ENCODE measurements at regions not wholly inside any gene's neighbourhood (a gene's known extent, or its start where the extent isn't known, plus 50 kb on each side); places are given as distances from the start of the nearest gene placed in this dataset.
"Not testable (repeated sequence)": the region's sequence is repeated elsewhere in the genome, so short reads cannot be mapped to it uniquely, and the experiment has no call there.

DNA sequence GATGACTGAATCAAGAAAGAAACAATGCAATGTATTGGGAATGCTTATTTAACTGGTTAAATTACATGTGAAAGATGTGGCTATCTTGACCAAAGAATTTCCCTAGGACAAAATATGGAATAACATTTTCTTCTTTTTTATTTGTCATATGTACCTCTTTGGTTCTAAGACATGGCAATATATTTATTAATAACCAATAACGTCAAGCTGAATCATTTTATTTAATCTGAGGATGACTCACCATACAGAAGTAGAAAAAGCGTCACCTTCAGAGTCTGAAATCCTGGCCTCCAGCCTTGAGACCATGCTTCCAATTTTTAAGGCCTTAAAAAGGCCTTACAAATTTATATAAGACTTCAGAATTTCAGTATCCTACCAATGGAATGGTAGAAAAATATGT is 1464.9 kb downstream of the SUCLG1 start:
- no peak overlapping the region for H3K4me3 ChIP-seq (ENCODE audit: low read depth, low read length)
- DNase-seq (ENCODE audit: low read depth) = no peak
- TF ChIP-seq, protein P1, sequence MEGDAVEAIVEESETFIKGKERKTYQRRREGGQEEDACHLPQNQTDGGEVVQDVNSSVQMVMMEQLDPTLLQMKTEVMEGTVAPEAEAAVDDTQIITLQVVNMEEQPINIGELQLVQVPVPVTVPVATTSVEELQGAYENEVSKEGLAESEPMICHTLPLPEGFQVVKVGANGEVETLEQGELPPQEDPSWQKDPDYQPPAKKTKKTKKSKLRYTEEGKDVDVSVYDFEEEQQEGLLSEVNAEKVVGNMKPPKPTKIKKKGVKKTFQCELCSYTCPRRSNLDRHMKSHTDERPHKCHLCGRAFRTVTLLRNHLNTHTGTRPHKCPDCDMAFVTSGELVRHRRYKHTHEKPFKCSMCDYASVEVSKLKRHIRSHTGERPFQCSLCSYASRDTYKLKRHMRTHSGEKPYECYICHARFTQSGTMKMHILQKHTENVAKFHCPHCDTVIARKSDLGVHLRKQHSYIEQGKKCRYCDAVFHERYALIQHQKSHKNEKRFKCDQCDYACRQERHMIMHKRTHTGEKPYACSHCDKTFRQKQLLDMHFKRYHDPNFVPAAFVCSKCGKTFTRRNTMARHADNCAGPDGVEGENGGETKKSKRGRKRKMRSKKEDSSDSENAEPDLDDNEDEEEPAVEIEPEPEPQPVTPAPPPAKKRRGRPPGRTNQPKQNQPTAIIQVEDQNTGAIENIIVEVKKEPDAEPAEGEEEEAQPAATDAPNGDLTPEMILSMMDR (IDR thresholded peaks at IDR 0.05; ENCODE audit: low read depth, low read length, missing control alignments) = no peak

DNA sequence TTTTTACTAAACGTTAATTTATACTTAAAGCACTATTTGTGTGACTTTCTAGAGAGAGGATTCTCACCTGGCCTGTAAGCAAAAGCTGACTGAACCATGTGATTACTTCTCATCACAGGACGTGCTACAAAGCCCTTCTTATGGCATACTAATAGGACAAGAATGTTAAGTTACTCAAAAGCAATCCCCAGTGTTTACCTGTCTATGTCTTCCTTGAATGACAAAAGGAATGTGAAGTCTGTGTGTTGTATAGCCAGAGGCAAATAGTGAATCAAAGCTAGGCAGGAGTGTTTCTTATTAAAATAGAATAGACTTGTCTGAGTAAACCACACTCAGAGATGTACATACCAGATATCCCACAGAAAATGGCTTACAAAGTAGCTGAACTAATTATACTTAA is 1465.5 kb downstream of the SUCLG1 start:
- TF ChIP-seq, protein P1 (IDR thresholded peaks at IDR 0.05; ENCODE audit: low read depth, low read length, missing control alignments) = no peak
- no peak for DNase-seq (ENCODE audit: low read depth)
- no peak overlapping the region for H3K4me3 ChIP-seq (ENCODE audit: low read depth, low read length)

DNA sequence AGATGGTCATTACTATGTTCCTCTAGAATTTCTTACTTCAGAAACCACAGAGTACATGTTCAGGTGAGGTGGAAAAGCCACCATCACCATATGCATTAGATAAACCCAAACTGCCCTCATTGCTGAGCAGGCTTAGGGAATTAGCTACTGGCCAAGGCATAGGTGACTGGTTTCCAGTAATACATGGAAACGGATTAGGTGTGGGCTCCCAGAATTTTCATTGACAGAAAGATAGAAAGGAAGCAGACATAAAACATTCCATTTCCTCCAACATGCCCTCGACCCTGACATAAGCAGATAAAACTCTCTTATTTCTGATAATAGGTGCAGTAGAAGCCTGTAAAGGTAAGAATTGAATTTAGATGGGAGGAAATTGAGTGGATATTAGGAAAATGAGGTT is 1466.1 kb downstream of the SUCLG1 start:
- TF ChIP-seq, protein P1 (IDR thresholded peaks at IDR 0.05; ENCODE audit: low read depth, low read length, missing control alignments) = no peak
- no peak for DNase-seq (ENCODE audit: low read depth)
- no peak overlapping the region for H3K4me3 ChIP-seq (ENCODE audit: low read depth, low read length)

DNA sequence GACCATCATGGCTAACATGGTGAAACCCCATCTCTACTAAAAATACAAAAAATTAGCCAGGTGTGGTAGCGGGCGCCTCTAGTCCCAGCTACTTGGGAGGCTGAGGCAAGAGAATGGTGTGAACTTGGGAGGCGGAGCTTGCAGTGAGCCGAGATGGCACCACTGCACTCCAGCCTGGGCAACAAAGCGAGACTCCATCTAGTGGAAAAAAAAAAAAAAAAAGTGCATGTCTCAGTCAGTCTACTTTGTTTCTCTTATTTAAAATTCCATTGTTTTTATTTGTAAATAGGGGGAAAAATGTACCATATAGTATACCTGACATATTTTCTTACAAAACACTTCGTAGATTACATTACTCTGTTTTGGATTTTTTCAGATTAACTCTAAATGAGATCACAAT is 1471.4 kb downstream of the SUCLG1 start:
- not testable (repeated sequence) for H3K4me3 ChIP-seq (ENCODE audit: low read depth, low read length); DNase-seq (ENCODE audit: low read depth)

DNA sequence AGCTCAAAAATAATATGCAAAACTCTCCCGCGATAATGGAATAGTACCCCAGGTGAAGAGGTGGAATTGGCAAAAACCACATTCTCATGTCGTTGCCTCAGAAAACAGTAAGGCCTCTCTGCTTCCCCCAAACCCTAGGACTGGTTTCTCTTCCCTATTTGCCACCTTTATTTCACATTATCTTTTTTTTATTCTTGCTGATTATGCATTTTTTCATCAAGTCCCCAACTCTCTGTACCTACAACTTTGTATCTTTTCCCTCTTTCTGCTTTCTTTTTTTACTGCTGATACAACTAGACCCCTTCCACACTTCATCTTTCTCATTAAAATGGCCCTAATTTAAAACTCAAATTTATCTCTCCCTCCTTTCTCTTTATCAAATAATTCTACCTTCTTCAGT is 1472.2 kb downstream of the SUCLG1 start:
- TF ChIP-seq, protein P1 (IDR thresholded peaks at IDR 0.05; ENCODE audit: low read depth, low read length, missing control alignments) = no peak

DNA sequence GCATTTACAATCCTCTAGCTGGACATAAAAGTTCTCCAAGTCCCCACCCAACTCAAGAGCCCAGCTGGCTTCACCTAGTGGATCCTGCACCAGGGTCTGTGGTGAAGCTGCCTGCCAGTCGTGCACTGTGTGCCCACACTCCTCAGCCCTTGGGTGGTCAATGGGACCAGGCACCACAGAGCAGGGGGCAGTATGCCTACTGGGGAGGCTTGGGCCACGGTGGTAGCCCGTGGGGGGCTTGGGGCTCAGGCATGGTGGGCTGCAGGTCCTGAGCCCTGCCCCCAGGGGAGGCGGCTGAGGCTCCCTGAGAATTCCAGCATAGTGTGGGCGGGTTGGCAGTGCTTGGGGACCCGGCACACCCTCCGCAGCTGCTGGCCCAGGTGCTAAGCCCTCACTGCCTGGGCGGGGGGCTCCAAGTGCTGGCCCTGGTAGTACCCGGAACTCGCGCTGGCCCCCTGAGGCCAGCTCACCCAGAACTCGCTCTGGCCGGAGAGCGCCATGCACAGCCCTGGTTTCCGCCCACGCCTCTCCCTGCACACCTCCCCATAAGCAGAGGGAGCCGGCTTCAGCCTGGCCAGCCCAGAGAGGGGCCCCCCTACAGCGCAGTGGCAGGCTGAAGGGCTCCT is 1473.4 kb downstream of the SUCLG1 start:
- TF ChIP-seq, protein P1 (IDR thresholded peaks at IDR 0.05; ENCODE audit: low read depth, low read length, missing control alignments) = no peak
- H3K4me3 ChIP-seq (ENCODE audit: low read depth, low read length) = no peak overlapping the region

More for the DNA sequence above, 1472.2 kb downstream of the SUCLG1 start:
- DNase-seq (ENCODE audit: low read depth) = no peak
- H3K4me3 ChIP-seq (ENCODE audit: low read depth, low read length) = no peak overlapping the region

DNA sequence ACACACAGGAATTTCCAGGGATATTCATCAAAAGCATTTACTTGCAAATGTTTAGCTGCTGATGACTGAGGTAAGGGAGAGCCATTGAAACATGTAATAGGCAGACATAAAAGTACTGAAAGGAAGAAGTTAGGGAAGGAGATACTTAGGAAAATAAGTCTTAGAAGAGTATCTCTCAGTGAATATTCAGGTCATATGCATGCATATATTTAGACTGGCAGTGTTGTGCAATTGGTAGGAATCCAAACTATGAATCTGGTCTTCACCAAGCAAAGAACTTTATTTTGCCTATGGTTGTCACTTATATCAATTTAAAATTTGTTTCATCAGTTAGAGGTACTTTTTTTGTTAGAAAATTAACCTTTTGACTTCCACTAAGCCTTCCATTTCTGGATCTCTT is 1490.7 kb downstream of the SUCLG1 start:
- TF ChIP-seq, protein P1 (IDR thresholded peaks at IDR 0.05; ENCODE audit: low read depth, low read length, missing control alignments) = no peak
- DNase-seq (ENCODE audit: low read depth) = no peak
- H3K4me3 ChIP-seq (ENCODE audit: low read depth, low read length) = no peak overlapping the region

More for the DNA sequence above, 1473.4 kb downstream of the SUCLG1 start:
- DNase-seq (ENCODE audit: low read depth) = no peak
